WTC11 (cell line): ENCODE measurements at regions not wholly inside any gene's neighbourhood (a gene's known extent, or its start where the extent isn't known, plus 50 kb on each side); places are given as distances from the start of the nearest gene placed in this dataset.

Source experiments
- ATAC-seq: fragments of 200-7000 bp; cut with Tn5 transposase; 2 replicates; pipeline ENCODE4 v1.10.0; 2021; ENCODE audit warnings: mild to moderate bottlenecking, moderate library complexity
- CTCF ChIA-PET: fragments of 300-600 bp; sonication (Branson Sonifier 250); formaldehyde crosslinking; loops from one replicate; lab custom pipeline; 2021; ENCODE audit warnings: antibody characterized with exemption; lab: Charles Lee
- POLR2A ChIA-PET: fragments of 350-600 bp; sonication (Branson Sonifier 250); formaldehyde crosslinking; loops from one replicate; lab custom pipeline; 2021; ENCODE audit warnings: antibody characterized with exemption; lab: Charles Lee
- DNase-seq: peaks from one replicate; pipeline ENCODE4 v3.0.0; 2021; ENCODE audit warnings: low spot score
- H3K27ac Mint-ChIP-seq: 2 replicates; pipeline ENCODE4 v1.8.0; 2021; ENCODE audit warnings: mixed read lengths
- H3K27me3 Mint-ChIP-seq: 2 replicates; pipeline ENCODE4 v1.8.0; 2021; ENCODE audit warnings: low read depth, mild to moderate bottlenecking, moderate library complexity, mixed read lengths
- H3K36me3 Mint-ChIP-seq: 2 replicates; pipeline ENCODE4 v1.8.0; 2021; ENCODE audit warnings: mixed read lengths
- H3K4me1 Mint-ChIP-seq: 2 replicates; pipeline ENCODE4 v1.8.0; 2022; ENCODE audit warnings: mixed read lengths
- H3K4me3 Mint-ChIP-seq: 2 replicates; pipeline ENCODE4 v1.8.0; 2021; ENCODE audit warnings: mild to moderate bottlenecking, moderate library complexity, mixed read lengths
- H3K9me3 Mint-ChIP-seq: 2 replicates; pipeline ENCODE4 v1.8.0; 2021; ENCODE audit warnings: mixed read lengths
- ARID4B ChIP-seq: sonication (generic); formaldehyde crosslinking; IDR thresholded peaks from 2 replicates; pipeline ENCODE4 v1.8.0; 2023; ENCODE audit warnings: missing genetic modification reagents, mild to moderate bottlenecking, borderline replicate concordance
- CREB1 ChIP-seq: sonication (generic); formaldehyde crosslinking; IDR thresholded peaks from 2 replicates; pipeline ENCODE4 v1.8.0; 2023; ENCODE audit warnings: mild to moderate bottlenecking, missing genetic modification reagents
- E2F5 ChIP-seq: sonication (generic); formaldehyde crosslinking; IDR thresholded peaks from 2 replicates; pipeline ENCODE4 v1.8.1; 2022; ENCODE audit warnings: mild to moderate bottlenecking, moderate library complexity, missing genetic modification reagents
- ETV6 ChIP-seq: sonication (generic); formaldehyde crosslinking; IDR thresholded peaks from 2 replicates; pipeline ENCODE4 v1.8.1; 2022; ENCODE audit warnings: mild to moderate bottlenecking, missing genetic modification reagents
- HMGA2 ChIP-seq: fragments of 250-450 bp; sonication (Bioruptor Pico); IDR thresholded peaks from 2 replicates; pipeline ENCODE4 v1.4.0; 2021; ENCODE audit warnings: mild to moderate bottlenecking, moderate library complexity
- MXD4 ChIP-seq: fragments of 250-450 bp; sonication (Bioruptor Pico); IDR thresholded peaks from 2 replicates; pipeline ENCODE4 v1.8.0; 2021; ENCODE audit warnings: mild to moderate bottlenecking, moderate library complexity, borderline replicate concordance
- NFYB ChIP-seq: sonication (generic); formaldehyde crosslinking; conservative IDR thresholded peaks from 2 replicates; pipeline ENCODE4 v1.8.0; 2022; ENCODE audit warnings: low read depth, missing genetic modification reagents
- PRDM15 ChIP-seq: sonication (generic); formaldehyde crosslinking; IDR thresholded peaks from 2 replicates; pipeline ENCODE4 v1.8.0; 2022; ENCODE audit warnings: missing genetic modification reagents
- SMAD4 ChIP-seq: sonication (generic); formaldehyde crosslinking; IDR thresholded peaks from 2 replicates; pipeline ENCODE4 v1.8.0; 2022; ENCODE audit warnings: mild to moderate bottlenecking, missing genetic modification reagents
- TP53 ChIP-seq: sonication (generic); formaldehyde crosslinking; IDR thresholded peaks from 2 replicates; pipeline ENCODE4 v1.8.1; 2023; ENCODE audit warnings: mild to moderate bottlenecking, missing genetic modification reagents
- ZBTB43 ChIP-seq: sonication (generic); formaldehyde crosslinking; IDR thresholded peaks from 2 replicates; pipeline ENCODE4 v1.8.1; 2023; ENCODE audit warnings: mild to moderate bottlenecking, missing genetic modification reagents
- ZNF317 ChIP-seq: sonication (generic); formaldehyde crosslinking; IDR thresholded peaks from 2 replicates; pipeline ENCODE4 v1.8.1; 2023; ENCODE audit warnings: low read depth, mild to moderate bottlenecking, moderate library complexity, missing genetic modification reagents, borderline replicate concordance
- ZNF425 ChIP-seq: fragments of 250-450 bp; sonication (Bioruptor Pico); conservative IDR thresholded peaks from 2 replicates; pipeline ENCODE4 v1.9.0; 2021; ENCODE audit warnings: mild to moderate bottlenecking

GRCh38 chr22:22094921-22095320 lies 112.3 kb upstream of the TOP3B start:
- POLR2A ChIA-PET = no interaction called here

More at GRCh38 chr22:22094921-22095320, 112.3 kb upstream of the TOP3B start:
- H3K4me3 Mint-ChIP-seq = no peak overlapping the region
- H3K27me3 Mint-ChIP-seq = peaks cover 100% of the 10 kb centered on the region
- no peaks in the 10 kb centered on the region for H3K36me3 Mint-ChIP-seq
- TF ChIP-seq ZNF425 (CRISPR knock-in tag) (no peak), TP53 (CRISPR knock-in tag) (no peak), HMGA2 (CRISPR knock-in tag) (no peak), E2F5 (CRISPR knock-in tag) (no peak), MXD4 (no peak), ETV6 (CRISPR knock-in tag) (no peak), SMAD4 (CRISPR knock-in tag) (no peak), ARID4B (no peak), NFYB (no peak), PRDM15 (CRISPR knock-in tag) (no peak), CREB1 (CRISPR knock-in tag) (no peak), ZNF317 (CRISPR knock-in tag) (no peak), ZBTB43 (no peak)
- ATAC-seq (no peak), DNase-seq (no peak)
- H3K27ac Mint-ChIP-seq = no peak overlapping the region
- H3K4me1 Mint-ChIP-seq = no peaks in the 10 kb centered on the region
- CTCF ChIA-PET = no interaction called here
- H3K9me3 Mint-ChIP-seq = no peaks in the 10 kb centered on the region
